ENCODE measurements at regions not wholly inside any gene's neighbourhood (a gene's known extent, or its start where the extent isn't known, plus 50 kb on each side); places are given as distances from the start of the nearest gene placed in this dataset.

- no peak overlapping the region for H3K4me3 ChIP-seq (replicated peaks; ENCODE audit: low read depth, low read length)
- DNase-seq (ENCODE audit: low read depth): no peak
- TF ChIP-seq CTCF (IDR thresholded peaks at IDR 0.05; ENCODE audit: low read length, missing control alignments): no peak
Measured at GRCh38 chr5:89435347-89435746, 552.4 kb upstream of the MEF2C start.

- no peak for DNase-seq (ENCODE audit: low read depth)
- no peak overlapping the region for H3K4me3 ChIP-seq (replicated peaks; ENCODE audit: low read depth, low read length)
- TF ChIP-seq CTCF (IDR thresholded peaks at IDR 0.05; ENCODE audit: low read length, missing control alignments): no peak
Measured at GRCh38 chr5:89428624-89429023, 545.6 kb upstream of the MEF2C start.

DNA sequence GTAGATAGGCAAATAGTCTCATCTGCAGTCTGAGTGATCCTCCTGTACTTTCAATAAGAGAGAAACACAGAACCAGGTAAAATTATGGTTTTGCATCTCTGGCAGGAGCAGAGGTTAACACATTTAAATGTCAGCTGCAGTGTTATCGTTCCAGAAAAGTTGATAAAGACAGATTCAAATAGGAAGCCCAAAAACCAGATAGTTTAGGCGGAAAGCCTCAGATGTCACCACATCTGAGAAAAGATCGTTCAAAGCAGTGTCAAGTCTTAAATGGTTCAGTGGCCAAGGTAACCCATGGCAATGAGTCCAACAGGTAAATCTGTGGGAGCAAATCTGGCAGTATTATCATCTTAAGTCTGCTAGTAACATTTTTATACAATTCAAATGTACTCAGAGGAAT is 542.1 kb upstream of the MEF2C start:
- no peak overlapping the region for H3K4me3 ChIP-seq (replicated peaks; ENCODE audit: low read depth, low read length)
- DNase-seq (ENCODE audit: low read depth): no peak
- TF ChIP-seq CTCF (IDR thresholded peaks at IDR 0.05; ENCODE audit: low read length, missing control alignments): no peak

- no peak for TF ChIP-seq CTCF (IDR thresholded peaks at IDR 0.05; ENCODE audit: low read length, missing control alignments)
- peak; percentile 4 for DNase-seq (ENCODE audit: low read depth)
- H3K4me3 ChIP-seq (replicated peaks; ENCODE audit: low read depth, low read length): no peak overlapping the region
Measured at GRCh38 chr5:89421035-89421434, 538.1 kb upstream of the MEF2C start.

GRCh38 chr5:89418407-89419085 is 535.6 kb upstream of the MEF2C start:
- no peak overlapping the region for H3K4me3 ChIP-seq (replicated peaks; ENCODE audit: low read depth, low read length)
- no peak for TF ChIP-seq CTCF (IDR thresholded peaks at IDR 0.05; ENCODE audit: low read length, missing control alignments)
- no peak for DNase-seq (ENCODE audit: low read depth)

- DNase-seq (ENCODE audit: low read depth): no peak
- no peak for TF ChIP-seq CTCF (IDR thresholded peaks at IDR 0.05; ENCODE audit: low read length, missing control alignments)
- no peak overlapping the region for H3K4me3 ChIP-seq (replicated peaks; ENCODE audit: low read depth, low read length)
Measured at GRCh38 chr5:89417990-89418389, 535.0 kb upstream of the MEF2C start.

DNA sequence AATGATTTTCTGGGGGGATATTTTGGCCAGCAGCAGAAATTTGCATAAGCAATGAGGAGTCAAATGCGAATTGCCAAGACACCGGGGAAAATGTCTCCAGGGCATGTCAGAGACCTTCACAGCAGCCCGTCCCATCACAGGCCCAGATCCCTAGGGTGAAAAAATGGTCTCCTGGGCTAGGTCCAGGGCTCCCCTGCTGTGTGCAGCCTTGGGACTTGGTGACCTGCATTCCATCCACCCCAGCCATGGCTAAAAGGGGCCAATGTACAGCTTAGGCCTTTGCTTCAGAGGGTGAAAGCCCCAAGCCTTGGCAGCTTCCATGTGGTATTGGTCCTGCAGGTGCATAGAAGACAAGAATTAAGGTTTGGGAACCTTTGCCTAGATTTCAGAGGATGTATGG is 534.5 kb upstream of the MEF2C start:
- no peak for TF ChIP-seq CTCF (IDR thresholded peaks at IDR 0.05; ENCODE audit: low read length, missing control alignments)
- no peak for DNase-seq (ENCODE audit: low read depth)
- no peak overlapping the region for H3K4me3 ChIP-seq (replicated peaks; ENCODE audit: low read depth, low read length)

Data from fibroblast of pulmonary artery (primary cell).